Suprapubic skin (tissue), 4 donors: ENCODE measurements at regions not wholly inside any gene's neighbourhood (a gene's known extent, or its start where the extent isn't known, plus 50 kb on each side); places are given as distances from the start of the nearest gene placed in this dataset.

Experiments used
- DNase-seq, 2 donors: peaks; one replicate each; pipeline ENCODE4 v3.0.0-alpha.2; 2019; ENCODE audit warnings: low spot score in 2 of 2
- H3K27ac ChIP-seq: fragments of 200-600 bp; sonication (generic); one replicate; pipeline ENCODE4 v1.5.1; 2019
- H3K27me3 ChIP-seq: fragments of 200-600 bp; sonication (generic); one replicate; pipeline ENCODE4 v1.5.1; 2019
- H3K36me3 ChIP-seq: fragments of 200-600 bp; sonication (generic); one replicate; pipeline ENCODE4 v1.5.1; 2019
- H3K4me1 ChIP-seq: fragments of 200-600 bp; sonication (generic); one replicate; pipeline ENCODE4 v1.5.1; 2019
- H3K4me3 ChIP-seq: fragments of 200-600 bp; sonication (generic); one replicate; pipeline ENCODE4 v1.5.1; 2019; ENCODE audit warnings: mild to moderate bottlenecking
- H3K9me3 ChIP-seq: fragments of 200-600 bp; sonication (generic); one replicate; pipeline ENCODE4 v1.5.1; 2019
- CTCF ChIP-seq, 2 donors: fragments of 200-600 bp in 1 of 2; fragments of 450-650 bp in 1 of 2; sonication (generic) in 1 of 2; IDR thresholded peaks; one replicate each; pipeline ENCODE4 v1.5.1; 2016 to 2019; ENCODE audit warnings: antibody characterized with exemption in 2 of 2, mild to moderate bottlenecking in 1 of 2, moderate library complexity in 1 of 2
- EP300 ChIP-seq: sonication (generic); formaldehyde crosslinking; IDR thresholded peaks from one replicate; pipeline ENCODE4 v1.6.1; 2017; ENCODE audit warnings: antibody characterized with exemption
- POLR2A ChIP-seq, 2 donors: fragments of 450-650 bp; IDR thresholded peaks; one replicate each; pipeline ENCODE4 v1.6.1; 2017; ENCODE audit warnings: antibody characterized with exemption in 2 of 2, mild to moderate bottlenecking in 2 of 2, moderate library complexity in 2 of 2
- POLR2AphosphoS5 ChIP-seq, 3 donors: sonication (generic); formaldehyde crosslinking; IDR thresholded peaks; one replicate each; pipeline ENCODE4 v1.6.1; 2017; ENCODE audit warnings: antibody characterized with exemption in 3 of 3
- WGBS: methylation state at CpG from one replicate; pipeline ENCODE4 v1.1.5; 2018; 5-methylcytosine and 5-hydroxymethylcytosine counted together

- WGBS, result 94% methylated on average over 4 of the region's 4 CpGs
- Histone ChIP-seq H3K36me3 (peaks cover 4% of the 10 kb centered on the region), H3K27ac (no peak overlapping the region), H3K27me3 (no peaks in the 10 kb centered on the region), H3K9me3 (no peaks in the 10 kb centered on the region), H3K4me3 (no peak overlapping the region), H3K4me1 (peaks cover 12% of the 10 kb centered on the region)
- DNase-seq, result no peak
- TF ChIP-seq EP300 (no peak), POLR2A (IDR thresholded peaks at IDR 0.05) (no peak), POLR2AphosphoS5 (IDR thresholded peaks at IDR 0.05) (no peak), CTCF (IDR thresholded peaks at IDR 0.05) (no peak)
Measured at GRCh38 chr4:3347871-3348270, 55.0 kb downstream of the RGS12 start.

- H3K27ac ChIP-seq, result no peak overlapping the region
- H3K4me1 ChIP-seq, result peaks cover 12% of the 10 kb centered on the region
- 91% methylated on average over 7 of the region's 7 CpGs for whole genome bisulfite sequencing
- H3K27me3 ChIP-seq, result no peaks in the 10 kb centered on the region
- H3K4me3 ChIP-seq, result no peak overlapping the region
- no peaks in the 10 kb centered on the region for H3K9me3 ChIP-seq
- no peaks in the 10 kb centered on the region for H3K36me3 ChIP-seq
- TF ChIP-seq POLR2A (IDR thresholded peaks at IDR 0.05) (no peak), EP300 (no peak), CTCF (IDR thresholded peaks at IDR 0.05) (no peak), POLR2AphosphoS5 (IDR thresholded peaks at IDR 0.05) (no peak)
- no peak for DNase-seq
Measured at GRCh38 chr4:3348621-3349020, 55.8 kb downstream of the RGS12 start.

GRCh38 chr4:3349116-3349515 is 56.3 kb downstream of the RGS12 start:
- H3K27ac ChIP-seq, result no peak overlapping the region
- no peaks in the 10 kb centered on the region for H3K9me3 ChIP-seq
- 95% methylated on average over 4 of the region's 4 CpGs for WGBS
- no peaks in the 10 kb centered on the region for H3K36me3 ChIP-seq
- peaks cover 12% of the 10 kb centered on the region for H3K4me1 ChIP-seq
- TF ChIP-seq POLR2AphosphoS5 (IDR thresholded peaks at IDR 0.05), result no peak
- TF ChIP-seq CTCF (IDR thresholded peaks at IDR 0.05), result no peak
- TF ChIP-seq EP300, result no peak
- no peak for TF ChIP-seq POLR2A (IDR thresholded peaks at IDR 0.05)
- H3K4me3 ChIP-seq, result no peak overlapping the region
- no peak for DNase-seq
- H3K27me3 ChIP-seq, result no peaks in the 10 kb centered on the region

- Histone ChIP-seq H3K27ac (no peak overlapping the region), H3K4me1 (no peaks in the 10 kb centered on the region), H3K9me3 (no peaks in the 10 kb centered on the region), H3K27me3 (no peaks in the 10 kb centered on the region), H3K36me3 (no peaks in the 10 kb centered on the region), H3K4me3 (no peak overlapping the region)
- 74% methylated on average over 3 of the region's 3 CpGs for WGBS
- no peak for TF ChIP-seq CTCF (IDR thresholded peaks at IDR 0.05)
- TF ChIP-seq POLR2A (IDR thresholded peaks at IDR 0.05), result no peak
- no peak for TF ChIP-seq EP300
- TF ChIP-seq POLR2AphosphoS5 (IDR thresholded peaks at IDR 0.05), result no peak
- DNase-seq, result no peak
Measured at GRCh38 chr4:3351997-3352396, 59.2 kb downstream of the RGS12 start.

GRCh38 chr4:3352505-3352904 is 59.7 kb downstream of the RGS12 start:
- Histone ChIP-seq H3K9me3 (no peaks in the 10 kb centered on the region), H3K36me3 (no peaks in the 10 kb centered on the region), H3K27me3 (no peaks in the 10 kb centered on the region), H3K4me1 (no peaks in the 10 kb centered on the region), H3K4me3 (no peak overlapping the region), H3K27ac (no peak overlapping the region)
- DNase-seq, result no peak
- WGBS, result 94% methylated on average over 5 of the region's 5 CpGs
- TF ChIP-seq POLR2A (IDR thresholded peaks at IDR 0.05) (no peak), CTCF (IDR thresholded peaks at IDR 0.05) (no peak)
